CD8-positive, alpha-beta memory T cell (primary cell): ENCODE measurements at regions not wholly inside any gene's neighbourhood (a gene's known extent, or its start where the extent isn't known, plus 50 kb on each side); places are given as distances from the start of the nearest gene placed in this dataset.

Experiments used
- CTCF ChIA-PET: fragments of 350-600 bp; sonication (Branson Sonifier 250); formaldehyde crosslinking; loops from one replicate; lab custom pipeline; 2021; ENCODE audit warnings: antibody characterized with exemption; lab: Charles Lee
- POLR2A ChIA-PET: fragments of 350-600 bp; sonication (Branson Sonifier 250); formaldehyde crosslinking; loops from one replicate; lab custom pipeline; 2021; ENCODE audit warnings: antibody characterized with exemption; lab: Charles Lee
- DNase-seq, 5 donors: peaks; one replicate each; pipeline versions ENCODE4 v3.0.0 to v3.0.0-alpha.2; 2020 to 2022; ENCODE audit warnings: mixed read lengths in 1 of 5
- H3K27ac ChIP-seq: one replicate; pipeline ENCODE4 v1.7.0; 2013; ENCODE audit warnings: low read depth, mild to moderate bottlenecking, low read length, moderate library complexity
- H3K27me3 ChIP-seq: 2 replicates; pipeline ENCODE4 v1.7.0; 2013; ENCODE audit warnings: low read length, mild to moderate bottlenecking; ENCODE audit not compliant: insufficient read depth, poor library complexity, severe bottlenecking
- H3K36me3 ChIP-seq: 2 replicates; pipeline ENCODE4 v1.7.0; 2013; ENCODE audit warnings: mild to moderate bottlenecking, low read length, moderate library complexity; ENCODE audit not compliant: insufficient read depth
- H3K4me1 ChIP-seq: 2 replicates; pipeline ENCODE4 v1.7.0; 2013; ENCODE audit warnings: mild to moderate bottlenecking, low read length, moderate library complexity; ENCODE audit not compliant: insufficient read depth
- H3K4me3 ChIP-seq: 2 replicates; pipeline ENCODE4 v1.7.0; 2013; ENCODE audit warnings: mild to moderate bottlenecking, low read length
- H3K9me3 ChIP-seq: 2 replicates; pipeline ENCODE4 v1.7.0; 2013; ENCODE audit warnings: mild to moderate bottlenecking, low read length
- H3K27ac Mint-ChIP-seq, 8 donors: one replicate each; pipeline ENCODE4 v1.8.0; 2020 to 2021; ENCODE audit warnings: mixed read lengths in 8 of 8, mild to moderate bottlenecking in 6 of 8, inconsistent platforms in 3 of 8, moderate library complexity in 3 of 8
- H3K27me3 Mint-ChIP-seq, 2 donors: one replicate each; pipeline ENCODE4 v1.8.0; 2020 to 2021; ENCODE audit warnings: mixed read lengths in 2 of 2, mild to moderate bottlenecking in 1 of 2, moderate library complexity in 1 of 2
- H3K36me3 Mint-ChIP-seq, 3 donors: one replicate each; pipeline ENCODE4 v1.8.0; 2020 to 2021; ENCODE audit warnings: mixed read lengths in 3 of 3, inconsistent platforms in 1 of 3, mild to moderate bottlenecking in 1 of 3
- H3K4me1 Mint-ChIP-seq, 3 donors: one replicate each; pipeline ENCODE4 v1.8.0; 2020 to 2021; ENCODE audit warnings: mixed read lengths in 3 of 3, inconsistent platforms in 1 of 3, mild to moderate bottlenecking in 1 of 3
- H3K4me3 Mint-ChIP-seq, 7 donors: one replicate each; pipeline ENCODE4 v1.8.0; 2020 to 2021; ENCODE audit warnings: mixed read lengths in 7 of 7, mild to moderate bottlenecking in 6 of 7, moderate library complexity in 4 of 7, inconsistent platforms in 2 of 7
- H3K9me3 Mint-ChIP-seq, 5 donors: one replicate each; pipeline ENCODE4 v1.8.0; 2020 to 2022; ENCODE audit warnings: mixed read lengths in 5 of 5, mild to moderate bottlenecking in 3 of 5, moderate library complexity in 2 of 5, inconsistent platforms in 1 of 5

GRCh38 chr3:76683256-76683655 lies 356.6 kb upstream of the ROBO2 start:
- H3K4me3 ChIP-seq, result no peak overlapping the region
- ChIA-PET CTCF (no interaction called here), POLR2A (no interaction called here)
- Mint-ChIP-seq H3K27ac (no peak overlapping the region), H3K27me3 (no peaks in the 10 kb centered on the region), H3K4me3 (no peak overlapping the region), H3K36me3 (no peaks in the 10 kb centered on the region), H3K9me3 (peaks cover 8 to 24% (median 16%) of the 10 kb centered on the region in 5 donors), H3K4me1 (no peaks in the 10 kb centered on the region)
- no peaks in the 10 kb centered on the region for H3K36me3 ChIP-seq
- no peak overlapping the region for H3K27ac ChIP-seq
- H3K4me1 ChIP-seq, result no peaks in the 10 kb centered on the region
- H3K9me3 ChIP-seq, result no peaks in the 10 kb centered on the region
- H3K27me3 ChIP-seq, result no peaks in the 10 kb centered on the region
- no peak for DNase-seq

GRCh38 chr3:76684946-76685345 lies 355.0 kb upstream of the ROBO2 start:
- Mint-ChIP-seq H3K4me1 (no peaks in the 10 kb centered on the region), H3K27me3 (no peaks in the 10 kb centered on the region), H3K4me3 (no peak overlapping the region), H3K36me3 (no peaks in the 10 kb centered on the region), H3K9me3 (peaks cover 10 to 25% (median 19%) of the 10 kb centered on the region in 5 donors), H3K27ac (no peak overlapping the region)
- Histone ChIP-seq H3K4me3 (no peak overlapping the region), H3K36me3 (no peaks in the 10 kb centered on the region), H3K4me1 (no peaks in the 10 kb centered on the region), H3K27me3 (no peaks in the 10 kb centered on the region), H3K27ac (no peak overlapping the region), H3K9me3 (no peaks in the 10 kb centered on the region)
- DNase-seq, result no peak
- ChIA-PET CTCF (no interaction called here), POLR2A (no interaction called here)

GRCh38 chr3:76685858-76686257 lies 354.0 kb upstream of the ROBO2 start:
- H3K27me3 ChIP-seq, result no peaks in the 10 kb centered on the region
- Mint-ChIP-seq H3K4me3 (peak overlapping the region in 1 of 7 donors; percentile 5), H3K27ac (no peak overlapping the region), H3K9me3 (peaks cover 10 to 27% (median 19%) of the 10 kb centered on the region in 5 donors), H3K4me1 (no peaks in the 10 kb centered on the region), H3K36me3 (no peaks in the 10 kb centered on the region), H3K27me3 (no peaks in the 10 kb centered on the region)
- no peak for DNase-seq
- ChIA-PET CTCF (no interaction called here), POLR2A (no interaction called here)
- no peaks in the 10 kb centered on the region for H3K36me3 ChIP-seq
- H3K27ac ChIP-seq, result no peak overlapping the region
- H3K9me3 ChIP-seq, result no peaks in the 10 kb centered on the region
- H3K4me3 ChIP-seq, result no peak overlapping the region
- no peaks in the 10 kb centered on the region for H3K4me1 ChIP-seq

- peaks cover 11 to 31% (median 19%) of the 10 kb centered on the region in 5 donors for H3K9me3 Mint-ChIP-seq
- H3K4me3 Mint-ChIP-seq, result no peak overlapping the region
- H3K4me1 ChIP-seq, result no peaks in the 10 kb centered on the region
- no peaks in the 10 kb centered on the region for H3K27me3 ChIP-seq
- CTCF ChIA-PET, result no interaction called here
- no peaks in the 10 kb centered on the region for H3K4me1 Mint-ChIP-seq
- no peaks in the 10 kb centered on the region for H3K9me3 ChIP-seq
- no peak overlapping the region for H3K4me3 ChIP-seq
- POLR2A ChIA-PET, result no interaction called here
- no peak overlapping the region for H3K27ac ChIP-seq
- no peaks in the 10 kb centered on the region for H3K27me3 Mint-ChIP-seq
- no peak for DNase-seq
- no peaks in the 10 kb centered on the region for H3K36me3 Mint-ChIP-seq
- no peak overlapping the region for H3K27ac Mint-ChIP-seq
- no peaks in the 10 kb centered on the region for H3K36me3 ChIP-seq
These were observed 352.9 kb upstream of the ROBO2 start for GRCh38 chr3:76687019-76687418.

GRCh38 chr3:76694063-76694462 lies 345.8 kb upstream of the ROBO2 start:
- H3K4me1 Mint-ChIP-seq, result no peaks in the 10 kb centered on the region
- no peaks in the 10 kb centered on the region for H3K4me1 ChIP-seq
- no peak for DNase-seq
- H3K27ac ChIP-seq, result no peak overlapping the region
- no peak overlapping the region for H3K4me3 Mint-ChIP-seq
- peaks cover 8 to 36% (median 16%) of the 10 kb centered on the region in 5 donors for H3K9me3 Mint-ChIP-seq
- H3K36me3 Mint-ChIP-seq, result no peaks in the 10 kb centered on the region
- CTCF ChIA-PET, result no interaction called here
- POLR2A ChIA-PET, result no interaction called here
- H3K27me3 ChIP-seq, result no peaks in the 10 kb centered on the region
- H3K36me3 ChIP-seq, result no peaks in the 10 kb centered on the region
- no peak overlapping the region for H3K27ac Mint-ChIP-seq
- H3K27me3 Mint-ChIP-seq, result no peaks in the 10 kb centered on the region
- no peaks in the 10 kb centered on the region for H3K9me3 ChIP-seq
- no peak overlapping the region for H3K4me3 ChIP-seq

- Histone ChIP-seq H3K27me3 (no peaks in the 10 kb centered on the region), H3K4me3 (no peak overlapping the region), H3K27ac (no peak overlapping the region), H3K4me1 (no peaks in the 10 kb centered on the region), H3K36me3 (no peaks in the 10 kb centered on the region), H3K9me3 (no peaks in the 10 kb centered on the region)
- H3K27me3 Mint-ChIP-seq, result no peaks in the 10 kb centered on the region
- H3K27ac Mint-ChIP-seq, result no peak overlapping the region
- no peak for DNase-seq
- no peaks in the 10 kb centered on the region for H3K36me3 Mint-ChIP-seq
- H3K9me3 Mint-ChIP-seq, result peaks cover 1 to 39% (median 11%) of the 10 kb centered on the region in 5 donors
- POLR2A ChIA-PET, result no interaction called here
- no peak overlapping the region for H3K4me3 Mint-ChIP-seq
- H3K4me1 Mint-ChIP-seq, result no peaks in the 10 kb centered on the region
- CTCF ChIA-PET, result no interaction called here
These were observed 341.7 kb upstream of the ROBO2 start for GRCh38 chr3:76698136-76698706.

- CTCF ChIA-PET, result no interaction called here
- POLR2A ChIA-PET, result no interaction called here
- H3K4me3 Mint-ChIP-seq, result no peak overlapping the region
These were observed 340.1 kb upstream of the ROBO2 start for GRCh38 chr3:76699846-76700245.

GRCh38 chr3:76700323-76700722 lies 339.6 kb upstream of the ROBO2 start:
- Histone ChIP-seq H3K9me3 (no peaks in the 10 kb centered on the region), H3K36me3 (no peaks in the 10 kb centered on the region), H3K27ac (no peak overlapping the region), H3K4me3 (no peak overlapping the region), H3K4me1 (no peaks in the 10 kb centered on the region), H3K27me3 (no peaks in the 10 kb centered on the region)
- Mint-ChIP-seq H3K36me3 (no peaks in the 10 kb centered on the region), H3K27ac (no peak overlapping the region), H3K4me1 (no peaks in the 10 kb centered on the region), H3K9me3 (peaks cover 4 to 37% (median 11%) of the 10 kb centered on the region in 5 donors), H3K4me3 (no peak overlapping the region), H3K27me3 (no peaks in the 10 kb centered on the region)
- ChIA-PET CTCF (no interaction called here), POLR2A (no interaction called here)
- DNase-seq, result no peak

More at GRCh38 chr3:76699846-76700245, 340.1 kb upstream of the ROBO2 start:
- Histone ChIP-seq H3K4me3 (no peak overlapping the region), H3K4me1 (no peaks in the 10 kb centered on the region), H3K27me3 (no peaks in the 10 kb centered on the region), H3K9me3 (no peaks in the 10 kb centered on the region), H3K27ac (no peak overlapping the region), H3K36me3 (no peaks in the 10 kb centered on the region)
- DNase-seq, result no peak
- Mint-ChIP-seq H3K4me1 (no peaks in the 10 kb centered on the region), H3K27me3 (no peaks in the 10 kb centered on the region), H3K27ac (no peak overlapping the region), H3K9me3 (peaks cover 4 to 37% (median 11%) of the 10 kb centered on the region in 5 donors), H3K36me3 (no peaks in the 10 kb centered on the region)
